ENCODE measurements at regions not wholly inside any gene's neighbourhood (a gene's known extent, or its start where the extent isn't known, plus 50 kb on each side); places are given as distances from the start of the nearest gene placed in this dataset.

DNA sequence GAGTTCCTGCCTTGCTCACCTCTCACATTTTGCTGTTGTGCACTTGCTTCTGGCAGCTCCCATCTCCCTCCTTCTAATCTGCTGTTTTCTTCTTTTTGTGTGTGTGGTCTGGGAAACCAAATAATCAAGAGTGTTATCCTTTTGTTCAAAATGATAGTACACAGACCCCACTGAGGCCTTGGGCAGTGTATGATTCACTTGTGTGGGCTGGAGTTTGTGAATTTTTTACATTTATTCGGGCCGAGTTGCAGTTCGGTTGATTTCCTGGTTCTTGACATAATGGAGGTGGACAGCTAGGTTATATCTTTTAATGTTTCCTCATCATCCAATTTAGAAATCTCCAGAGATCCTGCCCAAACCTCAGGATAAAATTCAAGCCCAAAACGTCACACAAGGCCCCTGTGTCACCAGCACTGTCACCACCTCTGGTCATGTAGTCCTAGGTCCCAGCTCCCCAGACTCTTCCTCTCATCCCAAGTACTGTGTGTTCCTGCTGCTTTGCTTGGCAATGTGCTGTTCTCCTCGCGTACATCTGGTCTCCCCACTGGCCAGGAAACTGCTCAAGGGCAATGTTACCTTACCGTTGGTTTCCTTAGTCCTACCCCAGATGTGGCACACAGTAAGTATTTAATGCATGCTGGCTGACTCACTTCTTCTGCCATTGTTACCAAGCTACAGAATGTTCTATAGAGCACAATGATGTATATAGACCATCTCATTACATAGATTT lies 55.7 kb upstream of the PHACTR2 start:
- H3K27ac ChIP-seq (ENCODE audit: low read depth, low read length), result no peak overlapping the region
- WGBS, result 90% methylated on average over 7 of the region's 7 CpGs
- H3K9me3 ChIP-seq (ENCODE audit: insufficient read depth, low read depth, low read length), result no peaks in the 10 kb centered on the region
- H3K4me1 ChIP-seq (ENCODE audit: insufficient read depth, low read length), result no peaks in the 10 kb centered on the region
- H3K27me3 ChIP-seq (ENCODE audit: insufficient read depth, low read length), result no peaks in the 10 kb centered on the region
- no peak overlapping the region for H3K9ac ChIP-seq (ENCODE audit: low read depth, low read length)
- no peaks in the 10 kb centered on the region for H3K36me3 ChIP-seq (ENCODE audit: insufficient read depth, low read length)
- no peak overlapping the region for H3K4me3 ChIP-seq (ENCODE audit: low read length)

- Histone ChIP-seq H3K27me3 (ENCODE audit: insufficient read depth, low read length) (no peaks in the 10 kb centered on the region), H3K4me1 (ENCODE audit: insufficient read depth, low read length) (no peaks in the 10 kb centered on the region), H3K9me3 (ENCODE audit: insufficient read depth, low read depth, low read length) (no peaks in the 10 kb centered on the region), H3K4me3 (ENCODE audit: low read length) (no peak overlapping the region), H3K27ac (ENCODE audit: low read depth, low read length) (no peak overlapping the region), H3K9ac (ENCODE audit: low read depth, low read length) (no peak overlapping the region), H3K36me3 (ENCODE audit: insufficient read depth, low read length) (no peaks in the 10 kb centered on the region)
- 80% methylated on average over 8 of the region's 8 CpGs for WGBS
Observed at GRCh38 chr6:143621159-143621873, 56.4 kb upstream of the PHACTR2 start.

GRCh38 chr6:143620447-143620846 lies 57.3 kb upstream of the PHACTR2 start:
- no peak overlapping the region for H3K9ac ChIP-seq (ENCODE audit: low read depth, low read length)
- no peaks in the 10 kb centered on the region for H3K4me1 ChIP-seq (ENCODE audit: insufficient read depth, low read length)
- H3K27me3 ChIP-seq (ENCODE audit: insufficient read depth, low read length), result no peaks in the 10 kb centered on the region
- WGBS, result 94% methylated on average over 2 of the region's 3 CpGs
- no peak overlapping the region for H3K27ac ChIP-seq (ENCODE audit: low read depth, low read length)
- H3K9me3 ChIP-seq (ENCODE audit: insufficient read depth, low read depth, low read length), result no peaks in the 10 kb centered on the region
- no peaks in the 10 kb centered on the region for H3K36me3 ChIP-seq (ENCODE audit: insufficient read depth, low read length)
- no peak overlapping the region for H3K4me3 ChIP-seq (ENCODE audit: low read length)

DNA sequence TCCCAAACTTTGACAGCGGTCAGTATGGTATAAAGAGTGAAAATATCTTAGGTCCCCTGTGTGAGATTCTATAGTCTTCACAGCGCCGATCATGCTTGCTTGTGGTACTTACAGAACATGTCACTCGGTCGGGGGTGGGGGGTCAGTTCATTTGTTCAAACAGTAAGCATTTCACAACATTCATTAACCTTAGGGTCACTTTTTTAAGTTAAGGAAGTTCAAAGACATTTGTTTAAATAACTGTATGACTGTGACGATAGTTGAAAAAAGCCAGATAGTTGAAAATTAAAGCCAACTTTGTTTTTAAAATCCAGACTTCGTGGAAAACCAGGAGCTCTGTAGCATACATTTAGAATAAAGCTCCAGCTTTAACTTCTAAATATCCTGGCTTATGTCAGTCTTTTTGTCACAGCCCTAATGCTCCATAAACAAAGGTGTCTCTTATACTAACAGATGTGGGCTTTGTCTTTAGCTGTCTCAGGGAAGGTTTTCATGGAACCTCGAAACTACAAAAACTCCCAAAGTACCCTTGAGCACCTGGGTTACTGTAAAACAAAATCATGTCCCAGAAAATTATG lies 57.9 kb upstream of the PHACTR2 start:
- Histone ChIP-seq H3K9me3 (ENCODE audit: insufficient read depth, low read depth, low read length) (no peaks in the 10 kb centered on the region), H3K36me3 (ENCODE audit: insufficient read depth, low read length) (no peaks in the 10 kb centered on the region), H3K27me3 (ENCODE audit: insufficient read depth, low read length) (no peaks in the 10 kb centered on the region), H3K9ac (ENCODE audit: low read depth, low read length) (no peak overlapping the region), H3K4me3 (ENCODE audit: low read length) (no peak overlapping the region), H3K4me1 (ENCODE audit: insufficient read depth, low read length) (no peaks in the 10 kb centered on the region), H3K27ac (ENCODE audit: low read depth, low read length) (no peak overlapping the region)
- 93% methylated on average over 8 of the region's 8 CpGs for WGBS

GRCh38 chr6:143616741-143617140 lies 61.0 kb upstream of the PHACTR2 start:
- 65% methylated on average over 7 of the region's 7 CpGs for WGBS
- Histone ChIP-seq H3K9ac (ENCODE audit: low read depth, low read length) (no peak overlapping the region), H3K9me3 (ENCODE audit: insufficient read depth, low read depth, low read length) (no peaks in the 10 kb centered on the region), H3K27me3 (ENCODE audit: insufficient read depth, low read length) (no peaks in the 10 kb centered on the region), H3K4me3 (ENCODE audit: low read length) (no peak overlapping the region), H3K36me3 (ENCODE audit: insufficient read depth, low read length) (no peaks in the 10 kb centered on the region), H3K27ac (ENCODE audit: low read depth, low read length) (no peak overlapping the region), H3K4me1 (ENCODE audit: insufficient read depth, low read length) (no peaks in the 10 kb centered on the region)

- Histone ChIP-seq H3K4me1 (ENCODE audit: insufficient read depth, low read length) (no peaks in the 10 kb centered on the region), H3K27ac (ENCODE audit: low read depth, low read length) (no peak overlapping the region), H3K9ac (ENCODE audit: low read depth, low read length) (no peak overlapping the region), H3K4me3 (ENCODE audit: low read length) (no peak overlapping the region), H3K36me3 (ENCODE audit: insufficient read depth, low read length) (no peaks in the 10 kb centered on the region), H3K9me3 (ENCODE audit: insufficient read depth, low read depth, low read length) (no peaks in the 10 kb centered on the region), H3K27me3 (ENCODE audit: insufficient read depth, low read length) (no peaks in the 10 kb centered on the region)
- WGBS, result 100% methylated on average over 1 of the region's 1 CpG
Observed at GRCh38 chr6:143615785-143616184, 62.0 kb upstream of the PHACTR2 start.

- no peak overlapping the region for H3K9ac ChIP-seq (ENCODE audit: low read depth, low read length)
- no peaks in the 10 kb centered on the region for H3K4me1 ChIP-seq (ENCODE audit: insufficient read depth, low read length)
- 100% methylated on average over 1 of the region's 1 CpG for WGBS
- H3K36me3 ChIP-seq (ENCODE audit: insufficient read depth, low read length), result no peaks in the 10 kb centered on the region
- H3K4me3 ChIP-seq (ENCODE audit: low read length), result no peak overlapping the region
- H3K27ac ChIP-seq (ENCODE audit: low read depth, low read length), result no peak overlapping the region
- H3K27me3 ChIP-seq (ENCODE audit: insufficient read depth, low read length), result no peaks in the 10 kb centered on the region
- H3K9me3 ChIP-seq (ENCODE audit: insufficient read depth, low read depth, low read length), result no peaks in the 10 kb centered on the region
Observed at GRCh38 chr6:143614235-143614634, 63.5 kb upstream of the PHACTR2 start.

- no peaks in the 10 kb centered on the region for H3K36me3 ChIP-seq (ENCODE audit: insufficient read depth, low read length)
- peaks cover under 1% of the 10 kb centered on the region; the same call in 1 of the 2 replicates for H3K4me1 ChIP-seq (ENCODE audit: insufficient read depth, low read length)
- H3K4me3 ChIP-seq (ENCODE audit: low read length), result no peak overlapping the region
- 98% methylated on average over 4 of the region's 5 CpGs for WGBS
- no peaks in the 10 kb centered on the region for H3K9me3 ChIP-seq (ENCODE audit: insufficient read depth, low read depth, low read length)
- no peaks in the 10 kb centered on the region for H3K27me3 ChIP-seq (ENCODE audit: insufficient read depth, low read length)
- no peak overlapping the region for H3K9ac ChIP-seq (ENCODE audit: low read depth, low read length)
- H3K27ac ChIP-seq (ENCODE audit: low read depth, low read length), result no peak overlapping the region
Observed at GRCh38 chr6:143613749-143614148, 64.0 kb upstream of the PHACTR2 start.

- 97% methylated on average over 1 of the region's 1 CpG for WGBS
- H3K4me3 ChIP-seq (ENCODE audit: low read length), result no peak overlapping the region
- no peak overlapping the region for H3K9ac ChIP-seq (ENCODE audit: low read depth, low read length)
- H3K27ac ChIP-seq (ENCODE audit: low read depth, low read length), result no peak overlapping the region
- no peaks in the 10 kb centered on the region for H3K27me3 ChIP-seq (ENCODE audit: insufficient read depth, low read length)
- H3K9me3 ChIP-seq (ENCODE audit: insufficient read depth, low read depth, low read length), result no peaks in the 10 kb centered on the region
- no peaks in the 10 kb centered on the region for H3K36me3 ChIP-seq (ENCODE audit: insufficient read depth, low read length)
- peaks cover 11% of the 10 kb centered on the region for H3K4me1 ChIP-seq (ENCODE audit: insufficient read depth, low read length)
Observed at GRCh38 chr6:143612186-143612585, 65.6 kb upstream of the PHACTR2 start.

GRCh38 chr6:143611580-143611979 lies 66.2 kb upstream of the PHACTR2 start:
- H3K9me3 ChIP-seq (ENCODE audit: insufficient read depth, low read depth, low read length), result no peaks in the 10 kb centered on the region
- H3K9ac ChIP-seq (ENCODE audit: low read depth, low read length), result no peak overlapping the region
- no peaks in the 10 kb centered on the region for H3K27me3 ChIP-seq (ENCODE audit: insufficient read depth, low read length)
- H3K4me3 ChIP-seq (ENCODE audit: low read length), result no peak overlapping the region
- H3K36me3 ChIP-seq (ENCODE audit: insufficient read depth, low read length), result no peaks in the 10 kb centered on the region
- peaks cover 11% of the 10 kb centered on the region for H3K4me1 ChIP-seq (ENCODE audit: insufficient read depth, low read length)
- no peak overlapping the region for H3K27ac ChIP-seq (ENCODE audit: low read depth, low read length)
- 92% methylated on average over 5 of the region's 5 CpGs for WGBS

DNA sequence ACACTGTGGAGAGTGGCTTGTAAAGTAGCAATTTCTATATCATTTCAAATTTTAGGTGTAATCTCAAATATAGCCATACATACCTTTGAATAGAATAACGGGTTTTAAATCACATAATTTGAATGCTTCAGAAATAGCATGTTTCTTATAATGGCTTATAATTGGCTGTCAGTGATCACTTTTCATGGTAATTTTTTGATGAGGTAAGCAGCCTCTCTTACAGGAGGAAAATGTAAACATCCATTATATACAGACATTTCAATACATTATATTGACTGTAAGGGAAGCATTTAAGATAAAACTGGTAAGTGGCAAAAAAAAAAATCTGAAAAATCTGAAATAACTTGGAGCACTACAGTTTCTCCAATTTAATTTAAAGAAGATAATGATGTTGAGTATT lies 67.8 kb upstream of the PHACTR2 start:
- WGBS, result no CpG with 5 or more reads among the region's 1 CpG
- Histone ChIP-seq H3K27me3 (ENCODE audit: insufficient read depth, low read length) (no peaks in the 10 kb centered on the region), H3K4me1 (ENCODE audit: insufficient read depth, low read length) (peaks cover 11% of the 10 kb centered on the region)

More for the DNA sequence above, 67.8 kb upstream of the PHACTR2 start:
- Histone ChIP-seq H3K9ac (ENCODE audit: low read depth, low read length) (no peak overlapping the region), H3K9me3 (ENCODE audit: insufficient read depth, low read depth, low read length) (no peaks in the 10 kb centered on the region), H3K27ac (ENCODE audit: low read depth, low read length) (no peak overlapping the region), H3K36me3 (ENCODE audit: insufficient read depth, low read length) (no peaks in the 10 kb centered on the region), H3K4me3 (ENCODE audit: low read length) (no peak overlapping the region)
